GM21786 (cell line): ENCODE measurements at regions not wholly inside any gene's neighbourhood (a gene's known extent, or its start where the extent isn't known, plus 50 kb on each side); places are given as distances from the start of the nearest gene placed in this dataset.
"Not testable (repeated sequence)": the region's sequence is repeated elsewhere in the genome, so short reads cannot be mapped to it uniquely, and the experiment has no call there.

Experiments
- ATAC-seq: cut with Tn5 transposase; IDR thresholded peaks from one replicate; pipeline ENCODE4 v1.9.1; 2021; ENCODE audit not compliant: unreplicated experiment

GRCh38 chr5:75002271-75002670, 50.1 kb downstream of the GCNT4 start:
- ATAC-seq, result no peak

GRCh38 chr5:74995926-74996325, 56.4 kb downstream of the GCNT4 start:
- ATAC-seq, result no peak

GRCh38 chr5:74994826-74995225, 57.5 kb downstream of the GCNT4 start:
- ATAC-seq, result no peak

- no peak for ATAC-seq
Observed at GRCh38 chr5:74993743-74994142, 58.6 kb downstream of the GCNT4 start.

GRCh38 chr5:74992791-74993190, 59.6 kb downstream of the GCNT4 start:
- ATAC-seq, result no peak

GRCh38 chr5:74991522-74991921, 60.8 kb downstream of the GCNT4 start:
- no peak for ATAC-seq

GRCh38 chr5:74990194-74990593, 62.2 kb downstream of the GCNT4 start:
- no peak for ATAC-seq

GRCh38 chr5:74988273-74988983, 63.9 kb downstream of the GCNT4 start:
- no peak for ATAC-seq

GRCh38 chr5:74978345-74978744, 74.0 kb downstream of the GCNT4 start:
- no peak for ATAC-seq

GRCh38 chr5:74977471-74977870, 74.9 kb downstream of the GCNT4 start:
- no peak for ATAC-seq

- no peak for ATAC-seq
Observed at GRCh38 chr5:74976651-74977050, 75.7 kb downstream of the GCNT4 start.

GRCh38 chr5:74975582-74975981, 76.8 kb downstream of the GCNT4 start:
- no peak for ATAC-seq

- ATAC-seq, result no peak
Observed at GRCh38 chr5:74974451-74975091, 77.8 kb downstream of the GCNT4 start.

- no peak for ATAC-seq
Observed at GRCh38 chr5:74973694-74974093, 78.7 kb downstream of the GCNT4 start.

GRCh38 chr5:74971947-74972460, 80.4 kb downstream of the GCNT4 start:
- no peak for ATAC-seq

- ATAC-seq, result not testable (repeated sequence)
Observed at GRCh38 chr5:74970891-74971290, 81.5 kb downstream of the GCNT4 start.

GRCh38 chr5:74969726-74970125, 82.6 kb downstream of the GCNT4 start:
- no peak for ATAC-seq

- ATAC-seq, result no peak
Observed at GRCh38 chr5:74966141-74967026, 86.0 kb downstream of the GCNT4 start.

GRCh38 chr5:74963407-74963806, 89.0 kb downstream of the GCNT4 start:
- ATAC-seq, result no peak

- ATAC-seq, result no peak
Observed at GRCh38 chr5:74957906-74958305, 91.7 kb upstream of the FAM169A start.

- ATAC-seq, result no peak
Observed at GRCh38 chr5:74957029-74957784, 91.0 kb upstream of the FAM169A start.
